ENCODE measurements at regions not wholly inside any gene's neighbourhood (a gene's known extent, or its start where the extent isn't known, plus 50 kb on each side); places are given as distances from the start of the nearest gene placed in this dataset.

- DNase-seq = no peak
Measured at GRCh38 chr5:173767574-173768266, 120.4 kb upstream of the CPEB4 start.

DNA sequence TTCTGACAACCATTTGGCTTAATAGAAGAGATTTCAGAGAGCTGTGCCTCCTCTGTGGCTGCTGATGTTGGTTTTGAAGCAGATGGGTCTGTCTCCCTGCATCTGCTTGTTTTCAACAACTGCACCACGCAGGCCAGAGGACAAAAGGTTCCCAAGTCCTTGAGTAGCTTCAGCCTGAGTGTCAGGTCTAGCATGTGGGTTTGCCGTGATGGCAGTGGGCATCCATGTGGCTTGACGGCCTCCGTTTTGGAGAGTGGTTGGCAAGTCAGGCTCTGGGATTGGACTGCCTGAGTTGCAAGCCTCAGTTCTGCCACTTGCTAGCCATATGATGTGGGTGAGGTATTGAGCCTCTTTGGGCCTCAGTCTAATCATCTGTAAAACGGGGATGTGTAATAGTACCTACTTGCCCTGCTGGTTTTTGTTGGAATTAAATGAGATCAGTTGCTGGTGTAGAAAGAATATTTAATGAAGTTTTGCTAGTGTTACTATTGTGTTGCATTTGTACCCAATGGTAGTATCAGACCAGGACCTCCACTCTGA, 119.8 kb upstream of the CPEB4 start:
- DNase-seq = no peak

GRCh38 chr5:173768891-173769290, 119.3 kb upstream of the CPEB4 start:
- DNase-seq = no peak

GRCh38 chr5:173770637-173771036, 117.5 kb upstream of the CPEB4 start:
- DNase-seq = no peak

- no peak for DNase-seq
Measured at GRCh38 chr5:173771121-173771724, 116.9 kb upstream of the CPEB4 start.

DNA sequence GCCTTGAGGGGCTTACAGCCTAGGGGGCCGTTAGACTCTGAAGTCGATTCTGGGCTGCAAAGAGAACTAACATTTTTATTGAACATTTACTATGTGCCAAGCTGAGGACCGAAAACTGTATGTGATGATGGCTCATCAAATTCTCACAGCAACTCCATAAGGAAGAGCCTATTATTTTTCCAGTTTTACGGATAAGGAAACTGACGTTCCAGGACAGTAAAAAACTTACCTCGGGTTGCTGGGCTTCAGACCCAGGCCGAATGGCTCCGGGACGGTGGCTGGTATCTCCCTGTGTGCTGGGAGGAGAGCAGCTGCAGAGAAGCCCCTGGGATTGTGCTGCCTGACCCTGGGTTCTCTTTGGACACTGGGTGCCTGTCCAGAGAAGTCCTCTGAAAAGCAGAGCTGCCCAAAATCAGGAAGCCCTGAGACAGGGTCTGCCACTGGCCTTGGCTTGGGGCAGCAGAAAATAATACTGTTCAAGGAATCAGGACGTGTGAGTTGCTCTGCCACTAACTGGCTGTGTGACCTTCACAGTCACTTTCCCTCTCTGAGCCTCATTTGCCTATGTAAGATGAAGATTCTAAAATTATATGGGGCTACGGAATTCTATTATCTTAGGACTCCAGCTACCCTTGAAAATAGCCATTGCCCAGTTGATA, 116.3 kb upstream of the CPEB4 start:
- no peak for DNase-seq

- no peak for DNase-seq
Measured at GRCh38 chr5:173772384-173773059, 115.6 kb upstream of the CPEB4 start.

DNA sequence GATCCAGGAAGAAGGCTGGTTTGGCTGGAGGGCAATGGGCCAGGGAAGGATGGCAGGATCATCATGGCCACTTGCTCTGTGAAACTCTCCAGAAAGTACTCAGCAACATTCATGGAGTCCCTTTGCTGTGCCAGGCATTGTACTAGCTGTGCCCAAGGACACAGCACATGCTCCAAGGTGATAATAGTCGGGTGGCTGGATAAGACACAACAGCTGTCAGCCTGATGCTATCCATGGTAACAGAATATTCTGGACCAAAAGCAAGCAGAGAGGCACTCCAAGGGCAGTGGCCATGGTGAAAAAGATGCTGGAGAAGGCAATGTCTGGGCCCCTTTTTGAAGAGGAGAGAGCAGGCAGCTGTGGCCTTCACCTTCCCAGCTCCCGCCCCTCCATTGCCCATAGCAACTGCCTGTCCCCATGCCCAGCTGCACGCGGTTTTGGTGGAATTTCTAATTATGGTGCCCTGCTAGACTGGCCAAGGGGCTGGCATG, 113.8 kb upstream of the CPEB4 start:
- no peak for DNase-seq

DNA sequence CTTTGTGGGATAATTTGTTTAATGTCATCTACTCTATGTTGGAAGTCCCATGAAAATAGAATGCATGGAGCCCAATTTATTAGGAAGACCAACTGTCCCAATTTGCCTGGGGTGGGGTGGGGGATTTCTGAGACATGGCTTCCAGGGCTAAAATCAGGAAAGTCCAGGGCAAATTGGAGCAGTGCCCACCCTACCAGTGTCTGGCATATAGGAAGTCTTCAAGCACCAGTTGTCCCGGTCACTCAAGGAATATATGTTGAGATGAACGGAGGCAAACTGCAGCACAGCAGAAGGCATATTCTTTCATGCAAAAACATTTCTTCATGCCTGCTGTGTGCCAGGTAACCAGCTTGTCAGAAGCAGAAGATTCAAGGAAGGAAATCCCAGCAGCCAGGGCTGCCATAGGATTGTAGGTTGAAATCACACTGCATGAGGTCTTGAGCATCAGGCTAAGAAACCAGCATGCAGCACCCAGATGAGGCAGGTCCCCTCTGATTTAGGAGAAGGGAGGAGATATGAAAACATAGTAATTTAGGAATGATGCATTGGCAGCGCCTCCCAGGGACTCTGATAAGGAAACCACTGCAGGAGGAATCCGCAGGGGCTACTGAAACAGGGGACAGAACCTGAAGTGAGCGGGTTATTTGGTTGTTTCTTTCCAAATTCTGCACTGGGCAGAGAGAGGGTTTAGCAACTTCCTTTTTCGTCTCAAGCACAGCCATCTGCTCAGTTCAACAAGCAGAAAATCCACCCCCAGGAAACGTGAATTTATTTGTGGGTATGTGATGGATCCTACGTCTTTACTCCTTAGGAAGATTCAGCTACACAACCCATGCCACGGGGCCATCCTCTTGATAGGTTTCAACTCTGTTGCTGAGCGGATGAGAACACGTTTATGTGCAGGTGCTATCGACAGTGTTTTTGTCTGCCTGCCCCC, 112.6 kb upstream of the CPEB4 start:
- DNase-seq = no peak

DNA sequence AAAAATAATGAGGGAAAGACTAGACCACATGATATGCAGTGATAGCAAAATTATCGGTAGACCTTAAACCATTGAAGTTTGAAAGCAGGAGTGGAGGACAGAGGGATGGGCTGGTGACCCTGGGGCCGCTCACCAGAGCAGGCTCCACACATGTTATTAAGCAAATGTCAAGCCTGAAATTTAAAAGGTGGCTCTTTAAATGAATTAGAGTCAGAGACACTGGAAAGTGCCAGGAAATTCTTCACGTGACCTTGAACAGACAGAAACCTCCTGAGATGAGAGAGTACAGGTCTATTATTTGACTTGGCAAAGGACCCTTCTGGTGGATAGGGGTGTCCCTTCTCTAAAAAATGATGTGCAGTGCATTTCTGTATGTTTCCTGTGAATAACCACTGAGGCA, 111.0 kb upstream of the CPEB4 start:
- DNase-seq = no peak

DNA sequence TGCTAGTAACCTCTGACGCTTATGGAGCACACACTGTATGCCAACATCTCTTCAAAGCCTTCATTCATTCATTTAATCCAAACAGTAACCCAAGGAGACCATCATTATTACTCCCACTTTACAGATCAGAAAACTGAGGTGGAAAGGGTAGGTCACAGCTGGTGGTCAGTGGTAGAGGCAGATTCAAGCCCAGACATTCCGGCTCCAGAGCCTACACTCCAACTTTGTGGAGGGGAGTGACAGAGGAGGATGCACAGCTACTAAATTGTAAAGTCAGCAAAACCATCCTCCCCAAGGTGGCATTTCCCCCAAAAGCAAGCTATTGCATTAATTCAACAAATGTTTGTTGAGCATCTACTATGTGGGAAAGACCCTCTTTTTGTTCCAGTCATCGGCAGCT, 110.5 kb upstream of the CPEB4 start:
- no peak for DNase-seq

GRCh38 chr5:173778152-173778782, 109.9 kb upstream of the CPEB4 start:
- no peak for DNase-seq

- no peak for DNase-seq
Measured at GRCh38 chr5:173778784-173779304, 109.3 kb upstream of the CPEB4 start.

DNA sequence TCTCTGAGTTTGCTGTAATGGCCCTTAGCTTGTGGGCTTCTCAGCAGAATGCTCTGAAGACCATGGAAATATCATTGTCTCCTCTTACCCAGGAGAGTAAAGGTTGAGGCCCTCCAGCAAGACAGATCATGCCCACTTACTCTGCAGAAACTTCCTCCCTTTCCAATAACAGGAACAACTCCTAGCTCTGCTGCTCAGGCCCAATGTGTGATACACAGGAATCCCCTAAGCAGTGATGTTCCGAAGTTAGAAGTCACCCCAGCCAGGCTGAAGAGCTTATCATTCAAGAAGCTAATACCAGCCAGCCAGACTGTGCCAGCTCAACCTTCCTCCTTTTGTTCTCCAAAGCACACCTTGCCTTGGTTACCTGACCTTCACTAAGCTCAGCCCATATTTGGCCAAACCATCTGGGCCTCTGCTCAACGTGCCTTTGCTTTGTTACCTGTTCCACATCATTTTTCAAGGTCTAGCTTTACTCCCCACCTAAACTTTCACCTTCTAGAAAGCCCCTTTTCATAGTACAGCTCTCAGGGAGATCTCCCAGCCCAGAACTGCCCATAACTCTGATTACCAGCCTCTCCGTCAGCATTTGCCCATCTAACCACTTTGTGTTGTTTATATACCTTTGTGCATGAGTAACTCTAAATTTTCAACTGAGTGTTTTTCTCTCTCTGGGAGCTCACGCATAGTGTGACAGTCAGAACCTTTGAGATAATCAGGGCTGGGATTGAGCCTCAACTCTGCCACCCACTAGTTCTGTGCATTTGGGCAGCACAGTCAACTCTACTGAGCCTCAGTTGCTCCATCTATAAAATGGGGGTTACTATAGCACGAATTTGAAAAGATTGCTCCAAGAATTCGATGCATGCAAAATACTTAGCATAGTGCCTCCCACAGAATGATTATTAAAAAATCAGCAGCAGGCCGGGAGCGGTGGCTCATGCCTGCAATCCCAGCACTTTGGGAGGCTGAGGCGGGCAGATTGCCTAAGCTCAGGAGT, 107.6 kb upstream of the CPEB4 start:
- DNase-seq = no peak

DNA sequence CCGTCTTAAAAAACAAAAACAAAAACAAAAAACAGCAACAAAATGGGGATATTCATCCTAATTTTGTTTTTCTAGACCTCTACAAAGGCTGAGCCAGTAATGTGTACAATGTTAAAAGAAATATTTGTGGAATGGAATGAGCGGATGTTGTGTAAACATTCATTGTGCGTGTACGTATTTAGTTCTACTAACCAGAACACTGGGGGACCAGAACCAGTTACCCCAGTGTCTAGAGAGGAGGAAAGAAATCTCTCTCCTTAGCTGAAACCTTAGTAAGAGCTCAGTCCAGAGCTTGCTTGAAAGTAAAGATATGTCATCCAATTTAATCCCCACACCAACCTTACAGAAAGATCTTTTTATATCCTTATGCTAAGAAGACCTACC, 106.7 kb upstream of the CPEB4 start:
- no peak for DNase-seq

DNA sequence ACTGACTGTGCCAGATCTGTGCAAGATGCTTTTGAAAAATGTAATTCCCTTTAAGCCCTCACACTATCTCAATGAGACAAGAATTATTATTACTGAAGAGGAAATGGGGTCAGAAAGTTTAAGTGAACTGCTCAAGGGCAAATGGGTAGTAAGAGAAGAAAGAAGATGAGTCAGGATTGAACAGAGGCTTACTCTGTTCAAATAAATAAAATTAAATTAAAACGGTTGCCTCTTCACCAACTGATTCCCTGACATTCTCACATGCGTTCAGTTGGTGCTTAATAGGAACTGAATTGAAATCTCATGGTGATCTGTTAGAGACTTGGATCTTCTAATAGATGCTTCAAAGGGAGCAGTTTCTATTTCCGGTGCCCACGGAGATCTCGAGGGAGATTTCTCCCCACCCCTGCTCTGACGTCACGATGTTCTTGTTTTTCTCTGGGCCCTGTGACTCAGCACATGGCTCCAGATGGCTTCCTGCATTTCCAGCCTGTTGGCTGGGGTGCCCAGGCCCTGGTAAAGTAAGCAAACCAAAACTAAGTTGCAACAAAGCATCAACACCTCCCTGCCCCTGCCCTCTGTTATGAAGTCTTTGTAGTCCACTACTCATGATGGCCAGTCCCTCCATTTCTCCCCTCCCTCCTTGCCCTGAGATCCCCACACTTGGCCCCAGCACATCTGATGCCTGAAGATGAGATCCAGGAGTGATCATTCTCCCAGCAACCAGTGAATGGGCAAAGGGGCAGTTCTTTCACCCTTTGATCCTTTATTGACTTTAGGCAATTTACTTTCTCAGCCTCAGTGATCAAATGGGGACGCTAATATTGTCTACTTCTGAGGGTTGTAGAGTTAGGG, 106.1 kb upstream of the CPEB4 start:
- peak in 5 of 6 experiments; percentile 3 to 60 (median 42) for DNase-seq

- no peak for DNase-seq
Measured at GRCh38 chr5:173782671-173783101, 105.5 kb upstream of the CPEB4 start.

DNA sequence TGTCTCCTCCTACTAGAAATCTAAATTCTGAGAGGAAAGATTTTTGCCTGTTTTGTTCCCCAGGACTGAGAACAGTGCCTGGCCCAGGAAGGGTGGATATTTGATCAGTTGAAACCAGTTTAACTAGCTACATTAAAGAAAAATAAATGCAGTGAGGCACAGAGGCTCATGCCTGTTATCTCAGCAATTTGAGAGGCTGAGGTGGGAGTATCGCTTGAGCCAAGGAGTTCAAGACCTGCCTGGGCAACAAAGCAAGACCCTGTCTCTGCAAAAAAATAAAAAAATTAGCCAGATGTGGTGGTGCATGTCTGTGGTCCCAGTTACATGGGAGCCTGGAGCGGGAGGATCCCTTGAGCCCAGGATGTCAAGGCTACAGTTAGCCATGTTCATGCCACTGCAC, 104.8 kb upstream of the CPEB4 start:
- no peak for DNase-seq

- no peak for DNase-seq
Measured at GRCh38 chr5:173785400-173785799, 102.7 kb upstream of the CPEB4 start.

Measured in stimulated activated naive CD4-positive, alpha-beta T cell (primary cell).